ENCODE measurements at regions not wholly inside any gene's neighbourhood (a gene's known extent, or its start where the extent isn't known, plus 50 kb on each side); places are given as distances from the start of the nearest gene placed in this dataset.
"Not testable (repeated sequence)": the region's sequence is repeated elsewhere in the genome, so short reads cannot be mapped to it uniquely, and the experiment has no call there.

- DNase-seq = no peak
These were observed 429.0 kb downstream of the PREX1 start for GRCh38 chr20:48398506-48399449.

GRCh38 chr20:48396981-48397861 is 430.6 kb downstream of the PREX1 start:
- not testable (repeated sequence) for DNase-seq

GRCh38 chr20:48395816-48396546 is 431.8 kb downstream of the PREX1 start:
- DNase-seq = no peak

GRCh38 chr20:48394415-48395081 is 433.3 kb downstream of the PREX1 start:
- DNase-seq = no peak

- no peak for DNase-seq
These were observed 434.0 kb downstream of the PREX1 start for GRCh38 chr20:48393737-48394314.

GRCh38 chr20:48393311-48393685 is 434.5 kb downstream of the PREX1 start:
- no peak for DNase-seq

GRCh38 chr20:48392407-48393310 is 435.1 kb downstream of the PREX1 start:
- DNase-seq = no peak

GRCh38 chr20:48390981-48391380 is 436.8 kb downstream of the PREX1 start:
- DNase-seq = no peak

- no peak for DNase-seq
These were observed 440.1 kb downstream of the PREX1 start for GRCh38 chr20:48387675-48388074.

- DNase-seq = no peak
These were observed 442.3 kb downstream of the PREX1 start for GRCh38 chr20:48385527-48385926.

GRCh38 chr20:48385114-48385513 is 442.7 kb downstream of the PREX1 start:
- no peak for DNase-seq

GRCh38 chr20:48384147-48384818 is 443.5 kb downstream of the PREX1 start:
- DNase-seq = no peak

GRCh38 chr20:48383252-48383651 is 444.5 kb downstream of the PREX1 start:
- no peak for DNase-seq

GRCh38 chr20:48382304-48382703 is 445.5 kb downstream of the PREX1 start:
- no peak for DNase-seq

- no peak for DNase-seq
These were observed 446.3 kb downstream of the PREX1 start for GRCh38 chr20:48381353-48382120.

- DNase-seq = no peak
These were observed 447.1 kb downstream of the PREX1 start for GRCh38 chr20:48380661-48381060.

- no peak for DNase-seq
These were observed 448.7 kb downstream of the PREX1 start for GRCh38 chr20:48378976-48379675.

- no peak for DNase-seq
These were observed 449.9 kb downstream of the PREX1 start for GRCh38 chr20:48377940-48378339.

GRCh38 chr20:48375804-48376203 is 452.0 kb downstream of the PREX1 start:
- DNase-seq = no peak

Data from DMS153 (cell line).